Kidney capillary endothelial cell (primary cell): ENCODE measurements at regions not wholly inside any gene's neighbourhood (a gene's known extent, or its start where the extent isn't known, plus 50 kb on each side); places are given as distances from the start of the nearest gene placed in this dataset.

Experiments used
- DNase-seq: peaks from one replicate; pipeline ENCODE4 v3.0.0-alpha.2; 2018; ENCODE audit warnings: low spot score

GRCh38 chr7:136034132-136034531 is 57.0 kb upstream of the MTPN start:
- DNase-seq, result no peak

DNA sequence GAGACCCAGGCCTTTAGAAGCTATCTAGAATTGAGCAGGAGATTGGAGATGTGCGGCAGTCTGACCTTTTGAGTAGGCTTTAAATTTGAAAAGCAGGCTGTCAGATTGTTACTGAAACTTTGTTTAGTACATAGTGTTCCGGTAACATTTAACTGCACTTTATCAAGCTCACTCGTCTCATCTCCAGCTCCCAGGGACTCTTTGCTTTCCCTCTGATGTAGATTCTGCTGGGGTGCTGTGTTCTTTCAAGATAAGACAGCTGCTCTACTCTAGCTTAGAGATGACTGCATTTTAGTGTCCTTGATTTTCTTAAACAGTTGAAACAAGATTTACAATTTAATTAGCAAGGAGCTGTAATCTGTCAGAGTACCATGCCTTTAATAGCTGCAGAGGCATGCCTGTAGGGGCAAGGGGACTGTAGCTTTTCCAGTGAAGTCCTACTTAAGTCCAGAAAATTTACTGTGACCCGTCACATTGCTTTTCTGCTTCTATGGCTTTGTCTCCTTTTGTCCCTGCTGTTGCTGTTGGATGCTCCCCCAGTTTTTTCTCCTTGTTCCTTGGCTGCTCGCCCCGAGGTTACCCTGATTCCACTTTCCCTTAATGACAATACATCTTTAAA is 56.4 kb upstream of the MTPN start:
- DNase-seq, result no peak

DNA sequence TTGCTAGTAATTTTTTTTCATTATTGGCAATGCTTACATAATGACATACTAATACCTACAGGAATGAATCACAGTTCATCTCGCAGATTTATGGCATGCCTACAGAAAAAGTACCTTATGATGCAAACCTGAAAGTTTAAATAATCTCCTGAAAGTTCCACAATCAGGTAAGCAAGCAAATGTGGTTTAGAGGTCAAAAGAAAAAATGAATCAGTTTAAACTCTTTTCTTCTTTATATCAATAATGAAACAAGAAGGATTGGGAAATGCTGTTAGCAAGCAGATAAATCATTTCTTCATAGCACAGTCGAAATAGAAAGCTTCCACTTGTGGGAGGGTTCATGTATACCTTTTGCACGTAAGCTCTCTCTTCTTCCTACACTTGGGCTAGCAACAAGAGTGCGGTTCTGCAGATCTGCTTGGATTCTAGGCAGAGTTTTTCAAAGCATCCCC is 53.7 kb upstream of the MTPN start:
- DNase-seq, result no peak

DNA sequence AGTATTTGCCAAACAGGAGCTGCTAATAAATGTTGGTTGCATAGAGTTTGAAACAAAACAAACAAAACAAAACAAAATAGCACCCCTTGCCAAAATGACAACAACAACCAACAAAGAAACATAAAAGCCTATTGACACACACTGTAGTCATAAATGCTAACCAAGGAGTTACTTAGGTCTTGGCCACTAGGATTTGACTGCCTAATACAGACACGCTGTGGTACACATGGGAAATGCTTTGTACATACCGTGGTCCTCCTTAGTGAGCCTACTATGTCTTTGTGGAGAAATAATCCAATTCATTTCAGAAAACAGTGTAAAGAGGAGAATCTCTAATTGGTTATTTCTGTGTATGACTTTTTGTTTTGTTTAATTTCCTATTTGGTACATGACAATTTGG is 53.2 kb upstream of the MTPN start:
- no peak for DNase-seq

GRCh38 chr7:136027160-136027559 is 50.0 kb upstream of the MTPN start:
- no peak for DNase-seq
